GM12865 (cell line): ENCODE measurements at regions not wholly inside any gene's neighbourhood (a gene's known extent, or its start where the extent isn't known, plus 50 kb on each side); places are given as distances from the start of the nearest gene placed in this dataset.

Experiments
- DNase-seq: peaks from one replicate; pipeline ENCODE4 v3.0.0; 2010; ENCODE audit warnings: low read depth
- H3K4me3 ChIP-seq: 2 replicates; pipeline ENCODE4 v1.5.1; 2011; ENCODE audit warnings: mild to moderate bottlenecking, low read depth, low read length, control low read depth
- CTCF ChIP-seq: IDR thresholded peaks from 2 replicates; pipeline ENCODE4 v1.5.1; 2011; ENCODE audit warnings: low read length, control low read depth, low read depth, inconsistent platforms; ENCODE audit not compliant: insufficient read depth; ENCODE audit errors: missing control alignments

DNA sequence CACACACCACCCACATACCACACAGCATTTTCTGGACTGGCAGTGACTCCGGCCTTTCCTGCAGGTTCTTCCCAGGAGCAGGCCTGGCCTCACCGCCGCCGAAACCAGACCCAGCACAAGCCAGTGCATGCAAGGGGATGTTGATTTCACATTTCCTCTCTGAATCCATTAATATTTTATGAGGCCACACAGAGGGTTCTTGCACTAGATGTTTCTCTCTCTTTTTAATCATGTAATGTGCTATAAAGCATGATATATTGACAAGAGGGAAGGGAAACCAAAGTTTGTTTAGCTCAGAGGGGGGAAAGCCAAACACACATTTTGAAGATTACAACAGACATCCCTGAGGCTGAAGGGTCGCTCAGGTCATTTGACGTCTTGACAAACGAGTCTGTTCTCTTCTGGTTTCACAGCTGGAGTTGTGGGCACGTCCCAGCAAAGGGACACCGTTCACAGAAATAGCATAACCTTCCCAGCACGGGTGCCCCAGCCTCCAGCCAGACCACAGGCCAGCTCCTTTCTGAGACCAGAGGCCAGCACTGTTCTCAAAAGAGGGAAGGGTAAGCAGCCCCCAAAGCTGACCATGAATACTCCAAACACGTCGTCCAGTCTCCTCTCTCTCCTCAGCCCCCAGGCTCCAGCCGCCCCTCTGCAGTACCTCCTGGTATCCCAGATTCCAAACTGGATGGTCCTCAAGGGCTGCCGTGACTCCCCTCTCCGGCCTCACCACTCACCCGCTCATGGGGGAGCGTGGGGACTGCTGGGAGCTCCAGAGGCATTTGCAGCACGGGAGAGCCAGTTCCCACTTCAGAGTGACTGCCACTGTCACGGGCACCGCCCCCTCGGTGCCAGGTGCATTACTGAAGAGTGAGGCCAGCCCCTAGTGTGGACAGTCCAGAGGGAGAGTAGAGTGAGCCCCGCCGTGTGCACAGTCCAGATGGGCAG is 340.3 kb upstream of the SALL3 start:
- DNase-seq = no peak
- TF ChIP-seq CTCF = no peak
- H3K4me3 ChIP-seq = no peak overlapping the region

DNA sequence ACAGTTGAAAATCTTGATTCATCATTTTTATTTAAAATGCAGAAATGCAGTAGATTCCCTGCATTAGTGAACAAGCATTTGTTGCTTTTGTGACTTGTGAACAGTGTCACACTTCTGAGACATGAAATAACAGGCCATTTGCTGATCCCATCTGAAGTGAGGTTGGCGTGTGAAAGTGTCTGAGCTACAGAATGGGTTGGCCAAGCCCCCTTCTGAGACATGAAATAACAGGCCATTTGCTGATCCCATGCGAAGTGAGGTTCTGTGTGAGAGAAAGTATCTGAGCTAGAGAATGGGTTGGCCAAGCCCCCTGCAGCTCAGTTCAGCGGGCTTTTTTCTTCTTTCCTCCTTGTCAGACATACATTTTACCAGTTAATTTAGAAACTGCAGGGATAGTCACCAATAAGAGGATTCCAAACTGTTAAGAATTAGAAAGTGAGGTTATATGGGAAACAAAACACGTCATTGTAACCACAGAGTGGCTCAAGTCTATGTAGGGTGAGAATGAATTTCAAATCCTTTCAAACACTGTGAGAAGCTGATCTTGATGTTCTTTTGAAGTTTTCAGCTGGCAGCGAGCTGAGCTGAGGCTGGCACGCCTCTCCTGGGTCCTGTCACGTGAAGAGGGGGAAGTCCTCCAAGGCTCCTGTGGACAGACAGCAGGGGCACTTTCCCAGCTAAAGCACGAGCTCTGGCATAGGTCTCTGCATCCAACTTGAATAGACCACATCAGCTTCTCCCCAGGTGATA is 339.2 kb upstream of the SALL3 start:
- no peak overlapping the region for H3K4me3 ChIP-seq
- DNase-seq = no peak

GRCh38 chr18:78641689-78642231 is 337.9 kb upstream of the SALL3 start:
- no peak for DNase-seq
- no peak for TF ChIP-seq CTCF

More for the DNA sequence above, 339.2 kb upstream of the SALL3 start:
- TF ChIP-seq CTCF = no peak

DNA sequence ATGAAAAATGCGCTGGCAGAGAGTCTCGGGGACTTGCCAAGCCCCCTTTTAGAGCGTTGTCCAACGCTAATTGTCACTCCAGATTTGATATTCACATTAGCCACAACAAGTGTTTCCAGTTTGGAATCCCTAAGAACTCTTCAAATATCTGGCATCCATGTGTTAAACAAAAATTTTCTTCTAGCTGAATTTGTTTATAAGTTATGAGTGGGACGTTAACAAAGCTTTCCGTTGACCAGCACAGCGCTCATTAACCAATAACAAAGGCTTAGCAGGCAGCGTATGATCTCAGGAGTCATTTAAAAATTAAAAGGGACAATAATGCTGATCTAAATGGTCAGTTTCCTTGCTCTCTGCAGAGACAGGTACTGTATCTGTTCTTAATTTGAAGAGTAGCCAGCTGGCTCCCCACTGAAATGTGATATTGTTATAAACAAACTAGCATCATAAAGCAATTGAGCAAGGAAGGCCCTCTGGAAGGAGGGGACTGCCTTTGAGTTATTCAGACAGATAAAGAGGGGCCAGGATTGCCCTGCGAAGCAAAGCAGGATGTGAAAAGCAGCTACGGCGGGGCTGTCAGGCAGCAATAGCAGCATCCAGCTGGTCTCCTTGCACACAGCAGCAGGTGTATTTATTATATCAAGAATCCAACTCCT is 337.2 kb upstream of the SALL3 start:
- no peak overlapping the region for H3K4me3 ChIP-seq
- no peak for TF ChIP-seq CTCF
- no peak for DNase-seq

More at GRCh38 chr18:78641689-78642231, 337.9 kb upstream of the SALL3 start:
- no peak overlapping the region for H3K4me3 ChIP-seq

DNA sequence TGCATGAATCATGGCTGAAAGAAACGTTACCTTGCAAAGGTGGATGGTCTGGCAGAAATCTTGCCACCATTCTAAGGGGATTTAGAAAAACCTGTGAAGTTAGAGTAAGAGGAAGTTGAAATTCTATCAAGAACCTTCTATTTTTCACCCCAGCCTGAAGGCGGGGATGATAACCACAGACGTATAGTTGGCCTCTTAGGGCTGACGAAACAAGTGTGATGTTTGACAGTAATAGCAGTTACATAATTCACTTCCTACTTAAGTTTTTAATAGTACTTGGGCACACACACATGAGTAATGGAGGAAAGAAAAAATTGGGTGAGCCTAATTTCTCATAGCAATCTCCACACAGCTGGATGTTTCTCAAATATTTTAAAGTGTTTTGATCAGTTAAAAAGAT is 336.6 kb upstream of the SALL3 start:
- no peak overlapping the region for H3K4me3 ChIP-seq
- no peak for TF ChIP-seq CTCF
- no peak for DNase-seq

DNA sequence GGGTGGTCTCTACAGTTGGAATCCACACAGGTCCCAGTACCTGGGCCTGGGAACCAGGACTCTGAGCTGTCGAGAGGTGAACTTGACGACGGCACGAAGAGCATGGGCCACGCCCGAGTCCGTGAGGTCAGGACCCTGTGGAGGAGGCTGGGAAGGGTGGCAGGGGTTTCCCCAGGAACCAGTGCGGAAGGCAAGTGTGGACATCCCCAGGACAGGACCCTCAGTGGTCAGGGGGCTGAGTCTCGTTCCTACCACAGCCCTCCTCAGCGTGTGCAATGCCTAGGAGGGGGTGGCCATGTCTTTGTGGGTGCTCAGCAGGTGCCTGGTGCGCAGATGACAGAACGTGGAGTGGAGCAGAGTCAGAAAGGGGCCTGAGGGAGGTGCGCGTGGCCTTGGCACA is 335.6 kb upstream of the SALL3 start:
- no peak overlapping the region for H3K4me3 ChIP-seq
- no peak for TF ChIP-seq CTCF

More for the DNA sequence above, 335.6 kb upstream of the SALL3 start:
- DNase-seq = no peak
